ENCODE measurements at regions not wholly inside any gene's neighbourhood (a gene's known extent, or its start where the extent isn't known, plus 50 kb on each side); places are given as distances from the start of the nearest gene placed in this dataset.

GRCh38 chr6:130647246-130647645, 180.0 kb upstream of the SMLR1 start:
- no peak overlapping the region for H3K4me3 Mint-ChIP-seq

GRCh38 chr6:130655586-130655985, 171.6 kb upstream of the SMLR1 start:
- Mint-ChIP-seq H3K27ac (no peak overlapping the region), H3K36me3 (peaks cover 2% of the 10 kb centered on the region), H3K9me3 (ENCODE audit: low read depth) (no peaks in the 10 kb centered on the region), H3K27me3 (no peaks in the 10 kb centered on the region), H3K4me3 (no peak overlapping the region), H3K4me1 (ENCODE audit: low read depth) (no peaks in the 10 kb centered on the region)

More at GRCh38 chr6:130647246-130647645, 180.0 kb upstream of the SMLR1 start:
- no peak overlapping the region for H3K27ac Mint-ChIP-seq
- H3K4me1 Mint-ChIP-seq (ENCODE audit: low read depth), result no peaks in the 10 kb centered on the region
- peaks cover 19% of the 10 kb centered on the region for H3K36me3 Mint-ChIP-seq
- no peaks in the 10 kb centered on the region for H3K27me3 Mint-ChIP-seq
- H3K9me3 Mint-ChIP-seq (ENCODE audit: low read depth), result peaks cover 21% of the 10 kb centered on the region

- Mint-ChIP-seq H3K4me3 (no peak overlapping the region), H3K27me3 (no peaks in the 10 kb centered on the region), H3K27ac (no peak overlapping the region), H3K4me1 (ENCODE audit: low read depth) (no peaks in the 10 kb centered on the region), H3K9me3 (ENCODE audit: low read depth) (no peaks in the 10 kb centered on the region), H3K36me3 (no peaks in the 10 kb centered on the region)
Measured at GRCh38 chr6:130661077-130661476, 166.1 kb upstream of the SMLR1 start.

GRCh38 chr6:130666786-130667185, 160.4 kb upstream of the SMLR1 start:
- H3K27ac Mint-ChIP-seq, result no peak overlapping the region
- no peaks in the 10 kb centered on the region for H3K36me3 Mint-ChIP-seq
- no peak overlapping the region for H3K4me3 Mint-ChIP-seq
- H3K9me3 Mint-ChIP-seq (ENCODE audit: low read depth), result no peaks in the 10 kb centered on the region
- no peaks in the 10 kb centered on the region for H3K27me3 Mint-ChIP-seq
- H3K4me1 Mint-ChIP-seq (ENCODE audit: low read depth), result no peaks in the 10 kb centered on the region

- no peaks in the 10 kb centered on the region for H3K36me3 Mint-ChIP-seq
Measured at GRCh38 chr6:130670142-130670541, 157.1 kb upstream of the SMLR1 start.

GRCh38 chr6:130671119-130671518, 156.1 kb upstream of the SMLR1 start:
- H3K4me3 Mint-ChIP-seq, result no peak overlapping the region
- no peaks in the 10 kb centered on the region for H3K27me3 Mint-ChIP-seq
- H3K4me1 Mint-ChIP-seq (ENCODE audit: low read depth), result no peaks in the 10 kb centered on the region
- no peaks in the 10 kb centered on the region for H3K36me3 Mint-ChIP-seq
- no peaks in the 10 kb centered on the region for H3K9me3 Mint-ChIP-seq (ENCODE audit: low read depth)
- H3K27ac Mint-ChIP-seq, result no peak overlapping the region

More at GRCh38 chr6:130670142-130670541, 157.1 kb upstream of the SMLR1 start:
- Mint-ChIP-seq H3K4me1 (ENCODE audit: low read depth) (no peaks in the 10 kb centered on the region), H3K27me3 (no peaks in the 10 kb centered on the region), H3K4me3 (no peak overlapping the region), H3K9me3 (ENCODE audit: low read depth) (no peaks in the 10 kb centered on the region), H3K27ac (no peak overlapping the region)

- no peaks in the 10 kb centered on the region for H3K27me3 Mint-ChIP-seq
- no peak overlapping the region for H3K4me3 Mint-ChIP-seq
- H3K36me3 Mint-ChIP-seq, result no peaks in the 10 kb centered on the region
- H3K9me3 Mint-ChIP-seq (ENCODE audit: low read depth), result peaks cover 4% of the 10 kb centered on the region
- no peak overlapping the region for H3K27ac Mint-ChIP-seq
- peaks cover 3% of the 10 kb centered on the region for H3K4me1 Mint-ChIP-seq (ENCODE audit: low read depth)
Measured at GRCh38 chr6:130671577-130671976, 155.6 kb upstream of the SMLR1 start.

- Mint-ChIP-seq H3K4me3 (no peak overlapping the region), H3K9me3 (ENCODE audit: low read depth) (peaks cover 10% of the 10 kb centered on the region), H3K4me1 (ENCODE audit: low read depth) (peaks cover 3% of the 10 kb centered on the region), H3K27me3 (no peaks in the 10 kb centered on the region), H3K27ac (no peak overlapping the region), H3K36me3 (peaks cover 3% of the 10 kb centered on the region)
Measured at GRCh38 chr6:130672153-130672552, 155.1 kb upstream of the SMLR1 start.

- no peaks in the 10 kb centered on the region for H3K27me3 Mint-ChIP-seq
- peaks cover 3% of the 10 kb centered on the region for H3K4me1 Mint-ChIP-seq (ENCODE audit: low read depth)
- peaks cover 18% of the 10 kb centered on the region for H3K9me3 Mint-ChIP-seq (ENCODE audit: low read depth)
- no peak overlapping the region for H3K27ac Mint-ChIP-seq
- H3K36me3 Mint-ChIP-seq, result peaks cover 8% of the 10 kb centered on the region
- H3K4me3 Mint-ChIP-seq, result no peak overlapping the region
Measured at GRCh38 chr6:130674604-130675003, 152.6 kb upstream of the SMLR1 start.

GRCh38 chr6:130675072-130675471, 152.1 kb upstream of the SMLR1 start:
- Mint-ChIP-seq H3K9me3 (ENCODE audit: low read depth) (peaks cover 20% of the 10 kb centered on the region), H3K36me3 (peaks cover 8% of the 10 kb centered on the region), H3K4me1 (ENCODE audit: low read depth) (peaks cover 3% of the 10 kb centered on the region), H3K27ac (no peak overlapping the region), H3K27me3 (no peaks in the 10 kb centered on the region), H3K4me3 (no peak overlapping the region)

GRCh38 chr6:130676077-130676772, 151.0 kb upstream of the SMLR1 start:
- peaks cover 20% of the 10 kb centered on the region for H3K9me3 Mint-ChIP-seq (ENCODE audit: low read depth)
- no peak overlapping the region for H3K27ac Mint-ChIP-seq
- peaks cover 3% of the 10 kb centered on the region for H3K4me1 Mint-ChIP-seq (ENCODE audit: low read depth)
- no peaks in the 10 kb centered on the region for H3K27me3 Mint-ChIP-seq
- H3K36me3 Mint-ChIP-seq, result peaks cover 8% of the 10 kb centered on the region
- no peak overlapping the region for H3K4me3 Mint-ChIP-seq

GRCh38 chr6:130676773-130677144, 150.4 kb upstream of the SMLR1 start:
- Mint-ChIP-seq H3K9me3 (ENCODE audit: low read depth) (peaks cover 20% of the 10 kb centered on the region), H3K27ac (no peak overlapping the region), H3K4me1 (ENCODE audit: low read depth) (peaks cover 3% of the 10 kb centered on the region), H3K36me3 (peaks cover 8% of the 10 kb centered on the region), H3K27me3 (no peaks in the 10 kb centered on the region), H3K4me3 (no peak overlapping the region)

- H3K4me1 Mint-ChIP-seq (ENCODE audit: low read depth), result peaks cover 3% of the 10 kb centered on the region
- H3K9me3 Mint-ChIP-seq (ENCODE audit: low read depth), result peaks cover 20% of the 10 kb centered on the region
- H3K27ac Mint-ChIP-seq, result no peak overlapping the region
- H3K27me3 Mint-ChIP-seq, result no peaks in the 10 kb centered on the region
- H3K36me3 Mint-ChIP-seq, result peaks cover 8% of the 10 kb centered on the region
- H3K4me3 Mint-ChIP-seq, result no peak overlapping the region
Measured at GRCh38 chr6:130677312-130677711, 149.9 kb upstream of the SMLR1 start.

- Mint-ChIP-seq H3K27me3 (no peaks in the 10 kb centered on the region), H3K9me3 (ENCODE audit: low read depth) (peaks cover 20% of the 10 kb centered on the region), H3K4me3 (no peak overlapping the region), H3K4me1 (ENCODE audit: low read depth) (peaks cover 3% of the 10 kb centered on the region), H3K36me3 (peaks cover 8% of the 10 kb centered on the region), H3K27ac (no peak overlapping the region)
Measured at GRCh38 chr6:130677766-130678165, 149.4 kb upstream of the SMLR1 start.

GRCh38 chr6:130679684-130680083, 147.5 kb upstream of the SMLR1 start:
- peaks cover 6% of the 10 kb centered on the region for H3K4me1 Mint-ChIP-seq (ENCODE audit: low read depth)
- no peaks in the 10 kb centered on the region for H3K27me3 Mint-ChIP-seq
- H3K27ac Mint-ChIP-seq, result no peak overlapping the region
- H3K36me3 Mint-ChIP-seq, result peaks cover 8% of the 10 kb centered on the region
- peaks cover 20% of the 10 kb centered on the region for H3K9me3 Mint-ChIP-seq (ENCODE audit: low read depth)
- H3K4me3 Mint-ChIP-seq, result no peak overlapping the region

GRCh38 chr6:130680116-130680515, 147.1 kb upstream of the SMLR1 start:
- Mint-ChIP-seq H3K4me3 (no peak overlapping the region), H3K27me3 (no peaks in the 10 kb centered on the region), H3K9me3 (ENCODE audit: low read depth) (peaks cover 20% of the 10 kb centered on the region), H3K4me1 (ENCODE audit: low read depth) (peaks cover 6% of the 10 kb centered on the region), H3K36me3 (peaks cover 8% of the 10 kb centered on the region), H3K27ac (no peak overlapping the region)

All from activated naive CD8-positive, alpha-beta T cell (primary cell).